Osteocyte (in vitro differentiated cells): ENCODE measurements at regions not wholly inside any gene's neighbourhood (a gene's known extent, or its start where the extent isn't known, plus 50 kb on each side); places are given as distances from the start of the nearest gene placed in this dataset.

Source experiments
- DNase-seq: peaks from one replicate; pipeline ENCODE4 v3.0.0; 2021; ENCODE audit warnings: mixed read lengths; ENCODE audit not compliant: unreplicated experiment; ENCODE audit errors: extremely low spot score
- H3K27ac Mint-ChIP-seq: one replicate; pipeline ENCODE4 v1.8.0; 2021; ENCODE audit warnings: mild to moderate bottlenecking, mixed read lengths; ENCODE audit not compliant: unreplicated experiment
- H3K27me3 Mint-ChIP-seq: one replicate; pipeline ENCODE4 v1.8.0; 2021; ENCODE audit warnings: mixed read lengths; ENCODE audit not compliant: unreplicated experiment
- H3K36me3 Mint-ChIP-seq: one replicate; pipeline ENCODE4 v1.8.0; 2021; ENCODE audit warnings: mixed read lengths; ENCODE audit not compliant: unreplicated experiment
- H3K4me1 Mint-ChIP-seq: one replicate; pipeline ENCODE4 v1.8.0; 2021; ENCODE audit warnings: mixed read lengths; ENCODE audit not compliant: unreplicated experiment
- H3K4me3 Mint-ChIP-seq: one replicate; pipeline ENCODE4 v1.8.0; 2021; ENCODE audit warnings: mild to moderate bottlenecking, moderate library complexity, mixed read lengths; ENCODE audit not compliant: unreplicated experiment
- H3K9me3 Mint-ChIP-seq: one replicate; pipeline ENCODE4 v1.8.0; 2021; ENCODE audit warnings: mixed read lengths; ENCODE audit not compliant: unreplicated experiment
- TF ChIP-seq, protein P1 (sequence below): fragments of 200-600 bp; sonication (generic); IDR thresholded peaks from 2 replicates; pipeline ENCODE4 v1.5.0; 2021; ENCODE audit warnings: antibody characterized with exemption, mild to moderate bottlenecking, moderate library complexity

DNA sequence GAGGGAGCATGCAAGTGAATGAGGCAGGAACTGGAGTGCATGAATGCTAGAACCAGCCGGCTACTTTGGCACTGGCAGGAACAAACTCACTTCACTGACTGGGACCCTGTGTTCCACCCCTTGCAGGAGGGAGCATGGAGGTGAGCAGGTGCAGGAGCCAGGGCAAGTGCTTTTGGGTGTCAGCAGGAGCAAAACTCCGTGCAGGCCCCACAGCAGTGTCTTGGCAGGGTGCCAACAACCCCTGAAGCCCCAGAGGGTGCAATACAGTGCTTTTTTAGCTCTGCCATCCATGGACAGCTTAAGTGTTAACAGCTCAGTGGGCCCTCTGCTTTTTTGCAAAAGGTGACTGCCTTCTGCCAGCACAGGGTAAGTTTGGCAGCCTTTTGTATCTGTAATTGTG, 245.8 kb upstream of the PCSK5 start:
- Mint-ChIP-seq H3K4me1 (peaks cover 6% of the 10 kb centered on the region), H3K36me3 (no peaks in the 10 kb centered on the region), H3K27me3 (peaks cover 13% of the 10 kb centered on the region), H3K27ac (no peak overlapping the region), H3K4me3 (no peak overlapping the region), H3K9me3 (no peaks in the 10 kb centered on the region)
- no peak for DNase-seq
- TF ChIP-seq, protein P1, sequence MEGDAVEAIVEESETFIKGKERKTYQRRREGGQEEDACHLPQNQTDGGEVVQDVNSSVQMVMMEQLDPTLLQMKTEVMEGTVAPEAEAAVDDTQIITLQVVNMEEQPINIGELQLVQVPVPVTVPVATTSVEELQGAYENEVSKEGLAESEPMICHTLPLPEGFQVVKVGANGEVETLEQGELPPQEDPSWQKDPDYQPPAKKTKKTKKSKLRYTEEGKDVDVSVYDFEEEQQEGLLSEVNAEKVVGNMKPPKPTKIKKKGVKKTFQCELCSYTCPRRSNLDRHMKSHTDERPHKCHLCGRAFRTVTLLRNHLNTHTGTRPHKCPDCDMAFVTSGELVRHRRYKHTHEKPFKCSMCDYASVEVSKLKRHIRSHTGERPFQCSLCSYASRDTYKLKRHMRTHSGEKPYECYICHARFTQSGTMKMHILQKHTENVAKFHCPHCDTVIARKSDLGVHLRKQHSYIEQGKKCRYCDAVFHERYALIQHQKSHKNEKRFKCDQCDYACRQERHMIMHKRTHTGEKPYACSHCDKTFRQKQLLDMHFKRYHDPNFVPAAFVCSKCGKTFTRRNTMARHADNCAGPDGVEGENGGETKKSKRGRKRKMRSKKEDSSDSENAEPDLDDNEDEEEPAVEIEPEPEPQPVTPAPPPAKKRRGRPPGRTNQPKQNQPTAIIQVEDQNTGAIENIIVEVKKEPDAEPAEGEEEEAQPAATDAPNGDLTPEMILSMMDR, result no peak

DNA sequence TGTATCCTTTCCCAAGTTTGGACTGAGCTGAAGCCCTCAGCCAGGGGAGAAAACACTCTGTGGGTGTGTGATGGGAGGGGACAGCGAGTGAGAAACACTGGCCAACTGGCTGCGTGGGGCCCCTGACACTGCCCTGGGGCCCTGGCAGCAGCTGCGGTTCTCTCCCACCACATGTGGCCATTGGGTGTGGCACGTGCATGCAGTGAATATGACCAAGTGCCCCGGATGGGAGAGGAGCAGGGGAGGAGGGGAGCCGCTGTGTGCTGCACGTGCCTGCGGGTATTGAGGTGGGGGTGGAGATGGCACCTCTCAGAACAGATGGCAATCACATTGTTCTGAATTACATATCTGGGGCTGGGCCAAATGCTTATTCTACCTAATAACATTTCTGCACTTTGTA, 242.4 kb upstream of the PCSK5 start:
- H3K9me3 Mint-ChIP-seq, result no peaks in the 10 kb centered on the region
- DNase-seq, result no peak
- H3K27me3 Mint-ChIP-seq, result peaks cover 25% of the 10 kb centered on the region
- H3K4me1 Mint-ChIP-seq, result peaks cover 6% of the 10 kb centered on the region
- no peak overlapping the region for H3K27ac Mint-ChIP-seq
- H3K36me3 Mint-ChIP-seq, result no peaks in the 10 kb centered on the region
- TF ChIP-seq, protein P1, result no peak
- no peak overlapping the region for H3K4me3 Mint-ChIP-seq

DNA sequence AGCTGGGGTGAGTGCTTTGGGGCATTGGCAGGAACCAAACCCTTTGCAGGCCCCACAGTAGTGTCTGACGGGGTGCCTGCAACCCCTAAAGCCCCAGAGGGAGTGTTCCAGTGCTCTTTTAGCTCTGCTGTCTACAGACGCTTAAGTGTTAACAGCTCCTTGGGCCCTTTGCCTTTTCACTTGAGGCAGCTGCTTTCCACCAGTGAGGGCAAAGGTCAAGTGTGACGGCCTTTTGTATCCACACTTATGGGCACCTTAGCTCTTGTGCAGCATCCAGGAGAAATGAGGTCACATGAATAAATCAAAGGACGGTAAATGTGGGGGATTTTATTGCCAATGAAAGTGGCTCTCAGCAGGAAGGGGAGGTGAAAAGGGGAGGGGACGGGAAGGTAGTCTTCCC, 241.4 kb upstream of the PCSK5 start:
- no peak overlapping the region for H3K27ac Mint-ChIP-seq
- H3K4me3 Mint-ChIP-seq, result no peak overlapping the region
- peaks cover 25% of the 10 kb centered on the region for H3K27me3 Mint-ChIP-seq
- TF ChIP-seq, protein P1, result no peak
- peaks cover 6% of the 10 kb centered on the region for H3K4me1 Mint-ChIP-seq
- H3K36me3 Mint-ChIP-seq, result no peaks in the 10 kb centered on the region
- DNase-seq, result no peak
- no peaks in the 10 kb centered on the region for H3K9me3 Mint-ChIP-seq

DNA sequence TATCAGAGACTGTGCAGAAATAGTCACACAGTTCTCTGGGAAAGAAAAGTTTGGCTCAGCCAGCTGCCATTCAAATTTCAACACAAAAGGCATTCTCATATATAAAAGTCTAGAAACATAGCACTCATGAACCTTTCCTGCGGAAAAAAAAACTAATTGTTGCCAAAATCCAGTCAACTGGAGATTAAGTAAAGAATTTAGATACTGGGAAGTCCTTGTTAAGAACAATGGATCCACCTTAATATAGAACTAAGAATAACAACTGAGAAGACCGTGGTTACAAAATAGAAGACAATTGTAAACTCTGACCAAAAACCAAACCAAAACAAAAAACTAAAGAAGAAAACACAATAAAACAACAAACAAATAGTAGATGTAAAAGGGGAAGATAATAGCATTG, 238.8 kb upstream of the PCSK5 start:
- H3K9me3 Mint-ChIP-seq, result no peaks in the 10 kb centered on the region
- no peak for DNase-seq
- H3K4me1 Mint-ChIP-seq, result peaks cover 6% of the 10 kb centered on the region
- TF ChIP-seq, protein P1, result no peak
- H3K27me3 Mint-ChIP-seq, result peaks cover 29% of the 10 kb centered on the region
- H3K4me3 Mint-ChIP-seq, result no peak overlapping the region
- no peak overlapping the region for H3K27ac Mint-ChIP-seq
- no peaks in the 10 kb centered on the region for H3K36me3 Mint-ChIP-seq

DNA sequence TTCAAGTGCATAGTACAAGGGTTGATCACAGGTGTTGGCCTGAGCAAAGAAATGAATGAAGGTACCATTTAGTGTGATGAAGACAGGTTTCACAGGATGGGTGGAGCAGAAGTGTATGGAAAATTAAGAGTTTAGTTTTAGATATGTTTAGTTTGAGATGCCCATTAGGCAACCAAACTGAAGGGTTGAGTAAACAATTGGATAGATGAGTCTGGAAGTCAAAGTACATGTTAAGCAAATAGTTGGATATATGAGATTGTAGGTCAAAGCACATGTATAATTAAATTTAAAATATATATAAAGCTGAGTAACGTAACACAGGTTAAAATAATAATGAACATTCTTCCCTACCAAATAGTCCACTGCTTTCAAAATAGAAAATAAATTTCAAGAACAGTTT, 237.1 kb upstream of the PCSK5 start:
- no peak for DNase-seq
- Mint-ChIP-seq H3K9me3 (no peaks in the 10 kb centered on the region), H3K4me1 (peaks cover 4% of the 10 kb centered on the region), H3K4me3 (no peak overlapping the region), H3K27me3 (peaks cover 29% of the 10 kb centered on the region), H3K27ac (no peak overlapping the region), H3K36me3 (no peaks in the 10 kb centered on the region)
- TF ChIP-seq, protein P1, result no peak
